ENCODE measurements at regions not wholly inside any gene's neighbourhood (a gene's known extent, or its start where the extent isn't known, plus 50 kb on each side); places are given as distances from the start of the nearest gene placed in this dataset.

- no peak for TF ChIP-seq CTCF (IDR thresholded peaks at IDR 0.05)
- H3K9ac ChIP-seq (ENCODE audit: insufficient read depth, low read length, poor library complexity, severe bottlenecking): no peak overlapping the region
- H3K36me3 Mint-ChIP-seq: no peaks in the 10 kb centered on the region
- no CpG with 5 or more reads among the region's 2 CpGs for WGBS (ENCODE audit: insufficient coverage)
- H3K4me3 ChIP-seq (replicated peaks in 1 of 3; ENCODE audit: low read depth in 2 of 3, low read length in 3 of 3): no peak overlapping the region
- no peaks in the 10 kb centered on the region for H3K36me3 ChIP-seq (replicated peaks in 1 of 2; ENCODE audit: control insufficient read depth in 1 of 2, insufficient read depth in 2 of 2, low read length in 2 of 2)
- H3K4me2 ChIP-seq (replicated peaks; ENCODE audit: extremely low read depth, low read length, poor library complexity, severe bottlenecking): no peak overlapping the region
- peaks cover 1 to 7% (median 3%) of the 10 kb centered on the region in 3 donors for H3K27me3 Mint-ChIP-seq (ENCODE audit: low read depth in 3 of 3)
- no peaks in the 10 kb centered on the region for H3K79me2 ChIP-seq (ENCODE audit: insufficient read depth, low read length)
- DNase-seq: no peak
- H2AFZ ChIP-seq (ENCODE audit: insufficient read depth, low read depth, low read length, poor library complexity, severe bottlenecking): no peak overlapping the region
- H3K4me1 Mint-ChIP-seq: no peaks in the 10 kb centered on the region
- no peaks in the 10 kb centered on the region for H4K20me1 ChIP-seq (ENCODE audit: insufficient read depth, low read length)
- H3K9me3 Mint-ChIP-seq: no peaks in the 10 kb centered on the region
- intact Hi-C loops (cut with micrococcal nuclease): loop anchor here in 1 of 2 donors (10.0 kb wide), 1 partner anchor 79 kb away; no protein-coding TSS in a partner anchor
- H3K27ac Mint-ChIP-seq: no peak overlapping the region
- H3K27ac ChIP-seq (ENCODE audit: low read depth in 1 of 2, low read length in 2 of 2): no peak overlapping the region
- H3K4me1 ChIP-seq (ENCODE audit: control insufficient read depth in 1 of 2, insufficient read depth in 2 of 2, low read length in 2 of 2): no peaks in the 10 kb centered on the region
- H3K27me3 ChIP-seq (ENCODE audit: control insufficient read depth in 2 of 2, insufficient read depth in 2 of 2, low read length in 2 of 2): peaks cover 2 to 5% of the 10 kb centered on the region in 2 donors
- H3K9me3 ChIP-seq (replicated peaks in 1 of 2; ENCODE audit: control insufficient read depth in 1 of 2, insufficient read depth in 1 of 2, low read length in 2 of 2): no peaks in the 10 kb centered on the region
- H3K4me3 Mint-ChIP-seq: no peak overlapping the region
These were observed 121.8 kb upstream of the FAM241A start for GRCh38 chr4:112023402-112023950.

GRCh38 chr4:112026058-112026457 lies 119.2 kb upstream of the FAM241A start:
- intact Hi-C loops (cut with micrococcal nuclease): loop anchor here in 1 of 2 donors (10.0 kb wide), 1 partner anchor 81 kb away; no protein-coding TSS in a partner anchor
- Histone ChIP-seq H2AFZ (ENCODE audit: insufficient read depth, low read depth, low read length, poor library complexity, severe bottlenecking) (no peak overlapping the region), H3K9me3 (replicated peaks in 1 of 2; ENCODE audit: control insufficient read depth in 1 of 2, insufficient read depth in 1 of 2, low read length in 2 of 2) (no peaks in the 10 kb centered on the region), H3K4me2 (replicated peaks; ENCODE audit: extremely low read depth, low read length, poor library complexity, severe bottlenecking) (no peak overlapping the region), H3K9ac (ENCODE audit: insufficient read depth, low read length, poor library complexity, severe bottlenecking) (no peak overlapping the region), H4K20me1 (ENCODE audit: insufficient read depth, low read length) (no peaks in the 10 kb centered on the region), H3K4me3 (replicated peaks in 1 of 3; ENCODE audit: low read depth in 2 of 3, low read length in 3 of 3) (no peak overlapping the region), H3K27me3 (ENCODE audit: control insufficient read depth in 2 of 2, insufficient read depth in 2 of 2, low read length in 2 of 2) (peaks cover 2 to 13% of the 10 kb centered on the region in 2 donors), H3K4me1 (ENCODE audit: control insufficient read depth in 1 of 2, insufficient read depth in 2 of 2, low read length in 2 of 2) (no peaks in the 10 kb centered on the region), H3K27ac (ENCODE audit: low read depth in 1 of 2, low read length in 2 of 2) (no peak overlapping the region), H3K79me2 (ENCODE audit: insufficient read depth, low read length) (no peaks in the 10 kb centered on the region), H3K36me3 (replicated peaks in 1 of 2; ENCODE audit: control insufficient read depth in 1 of 2, insufficient read depth in 2 of 2, low read length in 2 of 2) (no peaks in the 10 kb centered on the region)
- no peak for DNase-seq
- WGBS (ENCODE audit: insufficient coverage): 100% methylated on average over 1 of the region's 1 CpG
- Mint-ChIP-seq H3K27ac (no peak overlapping the region), H3K4me1 (no peaks in the 10 kb centered on the region), H3K9me3 (no peaks in the 10 kb centered on the region), H3K27me3 (ENCODE audit: low read depth in 3 of 3) (peaks cover 1 to 10% (median 8%) of the 10 kb centered on the region in 3 donors), H3K4me3 (no peak overlapping the region), H3K36me3 (no peaks in the 10 kb centered on the region)
- TF ChIP-seq CTCF (IDR thresholded peaks at IDR 0.05): no peak

Data from CD14-positive monocyte (primary cell).